ENCODE measurements at regions not wholly inside any gene's neighbourhood (a gene's known extent, or its start where the extent isn't known, plus 50 kb on each side); places are given as distances from the start of the nearest gene placed in this dataset.
A peak's percentile ranks its signal among the peaks of the same experiment; 100 is the strongest.

DNA sequence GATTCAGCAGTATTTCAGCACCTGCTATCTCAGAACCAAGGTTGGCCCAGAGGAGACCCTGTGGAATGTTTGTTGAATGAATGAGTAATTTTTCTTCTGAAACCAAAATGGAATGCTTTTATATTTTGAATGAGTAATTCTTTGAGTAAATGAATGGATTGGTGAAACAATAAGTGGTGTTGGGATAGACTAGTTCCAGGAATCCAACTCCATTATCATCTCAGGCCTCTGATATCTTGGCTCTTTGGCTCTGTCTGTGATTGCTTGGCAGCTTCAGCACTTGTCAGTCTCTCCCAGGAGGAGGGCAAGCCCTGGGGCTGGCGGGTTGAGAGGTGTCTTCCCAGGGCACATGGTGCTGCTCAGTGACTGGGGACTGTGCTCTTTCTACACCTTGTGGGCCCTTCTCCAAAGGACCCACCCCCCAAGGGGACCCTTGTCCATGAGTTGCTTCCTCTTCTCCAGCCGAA, 284.4 kb upstream of the FOXF1 start:
- H3K9me3 Mint-ChIP-seq (ENCODE audit: unreplicated experiment) = no peaks in the 10 kb centered on the region
- Histone ChIP-seq H3K79me2 (ENCODE audit: insufficient read depth, low read length) (no peaks in the 10 kb centered on the region), H3K9ac (ENCODE audit: low read length) (no peak overlapping the region), H3K27me3 (ENCODE audit: insufficient read depth, low read length) (peaks cover 5% of the 10 kb centered on the region), H3K4me2 (ENCODE audit: low read length) (no peak overlapping the region), H4K20me1 (ENCODE audit: insufficient read depth, low read length) (no peaks in the 10 kb centered on the region), H3K9me3 (ENCODE audit: insufficient read depth, low read depth, low read length) (no peaks in the 10 kb centered on the region), H3K27ac (ENCODE audit: low read depth, low read length) (no peak overlapping the region), H2AFZ (ENCODE audit: low read depth, low read length) (no peak overlapping the region), H3K36me3 (ENCODE audit: insufficient read depth, low read length) (no peaks in the 10 kb centered on the region), H3K4me3 (ENCODE audit: insufficient read depth, low read depth, low read length) (no peak overlapping the region), H3K4me1 (ENCODE audit: insufficient read depth, low read length) (peaks cover 17% of the 10 kb centered on the region)
- H3K4me1 Mint-ChIP-seq (ENCODE audit: low read depth, unreplicated experiment) = peaks cover under 1% of the 10 kb centered on the region
- peaks cover 48% of the 10 kb centered on the region for H3K27me3 Mint-ChIP-seq (ENCODE audit: low read depth, unreplicated experiment)
- H3K27ac Mint-ChIP-seq (ENCODE audit: unreplicated experiment) = no peak overlapping the region
- no peak for TF ChIP-seq EZH2 (IDR thresholded peaks at IDR 0.05; ENCODE audit: insufficient read depth, low read length)
- TF ChIP-seq, protein P1, sequence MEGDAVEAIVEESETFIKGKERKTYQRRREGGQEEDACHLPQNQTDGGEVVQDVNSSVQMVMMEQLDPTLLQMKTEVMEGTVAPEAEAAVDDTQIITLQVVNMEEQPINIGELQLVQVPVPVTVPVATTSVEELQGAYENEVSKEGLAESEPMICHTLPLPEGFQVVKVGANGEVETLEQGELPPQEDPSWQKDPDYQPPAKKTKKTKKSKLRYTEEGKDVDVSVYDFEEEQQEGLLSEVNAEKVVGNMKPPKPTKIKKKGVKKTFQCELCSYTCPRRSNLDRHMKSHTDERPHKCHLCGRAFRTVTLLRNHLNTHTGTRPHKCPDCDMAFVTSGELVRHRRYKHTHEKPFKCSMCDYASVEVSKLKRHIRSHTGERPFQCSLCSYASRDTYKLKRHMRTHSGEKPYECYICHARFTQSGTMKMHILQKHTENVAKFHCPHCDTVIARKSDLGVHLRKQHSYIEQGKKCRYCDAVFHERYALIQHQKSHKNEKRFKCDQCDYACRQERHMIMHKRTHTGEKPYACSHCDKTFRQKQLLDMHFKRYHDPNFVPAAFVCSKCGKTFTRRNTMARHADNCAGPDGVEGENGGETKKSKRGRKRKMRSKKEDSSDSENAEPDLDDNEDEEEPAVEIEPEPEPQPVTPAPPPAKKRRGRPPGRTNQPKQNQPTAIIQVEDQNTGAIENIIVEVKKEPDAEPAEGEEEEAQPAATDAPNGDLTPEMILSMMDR (IDR thresholded peaks at IDR 0.05; ENCODE audit: insufficient read depth, low read depth, low read length) = no peak
- H3K4me3 Mint-ChIP-seq (ENCODE audit: unreplicated experiment) = no peak overlapping the region
- DNase-seq (ENCODE audit: low read depth) (peak; percentile 41), FAIRE-seq (no peak)
- H3K36me3 Mint-ChIP-seq (ENCODE audit: low read depth, unreplicated experiment) = no peaks in the 10 kb centered on the region

DNA sequence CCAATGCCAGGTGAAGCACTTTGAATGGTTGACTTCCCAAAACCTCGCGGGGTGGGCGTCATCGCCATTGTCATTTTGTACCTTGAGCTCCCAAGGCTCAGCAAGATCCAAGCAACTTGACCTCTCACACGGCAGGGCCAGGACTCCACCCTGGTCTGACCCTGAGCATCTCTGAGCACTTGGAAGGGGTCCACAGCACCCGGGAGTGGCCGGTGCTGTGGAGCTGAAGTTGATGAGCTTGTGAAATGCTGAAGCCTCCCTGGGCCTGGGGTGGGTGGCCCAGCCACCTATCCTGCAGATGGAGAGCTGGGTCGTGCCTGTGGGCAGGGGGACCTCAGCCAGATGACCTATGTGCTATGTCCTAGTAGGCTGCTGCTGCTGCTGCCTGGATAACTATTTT, 283.3 kb upstream of the FOXF1 start:
- Histone ChIP-seq H3K27ac (ENCODE audit: low read depth, low read length) (no peak overlapping the region), H3K36me3 (ENCODE audit: insufficient read depth, low read length) (no peaks in the 10 kb centered on the region), H3K9ac (ENCODE audit: low read length) (no peak overlapping the region), H4K20me1 (ENCODE audit: insufficient read depth, low read length) (no peaks in the 10 kb centered on the region), H3K79me2 (ENCODE audit: insufficient read depth, low read length) (no peaks in the 10 kb centered on the region), H3K4me1 (ENCODE audit: insufficient read depth, low read length) (peaks cover 13% of the 10 kb centered on the region), H2AFZ (ENCODE audit: low read depth, low read length) (no peak overlapping the region), H3K9me3 (ENCODE audit: insufficient read depth, low read depth, low read length) (no peaks in the 10 kb centered on the region), H3K4me2 (ENCODE audit: low read length) (no peak overlapping the region), H3K4me3 (ENCODE audit: insufficient read depth, low read depth, low read length) (no peak overlapping the region), H3K27me3 (ENCODE audit: insufficient read depth, low read length) (peaks cover 4% of the 10 kb centered on the region)
- no peaks in the 10 kb centered on the region for H3K36me3 Mint-ChIP-seq (ENCODE audit: low read depth, unreplicated experiment)
- FAIRE-seq = no peak
- no peaks in the 10 kb centered on the region for H3K4me1 Mint-ChIP-seq (ENCODE audit: low read depth, unreplicated experiment)
- TF ChIP-seq, protein P1 (IDR thresholded peaks at IDR 0.05; ENCODE audit: insufficient read depth, low read depth, low read length) = no peak
- TF ChIP-seq EZH2 (IDR thresholded peaks at IDR 0.05; ENCODE audit: insufficient read depth, low read length) = no peak
- no peaks in the 10 kb centered on the region for H3K9me3 Mint-ChIP-seq (ENCODE audit: unreplicated experiment)
- peaks cover 44% of the 10 kb centered on the region for H3K27me3 Mint-ChIP-seq (ENCODE audit: low read depth, unreplicated experiment)
- no peak for DNase-seq (ENCODE audit: low read depth)
- H3K27ac Mint-ChIP-seq (ENCODE audit: unreplicated experiment) = no peak overlapping the region
- no peak overlapping the region for H3K4me3 Mint-ChIP-seq (ENCODE audit: unreplicated experiment)

DNA sequence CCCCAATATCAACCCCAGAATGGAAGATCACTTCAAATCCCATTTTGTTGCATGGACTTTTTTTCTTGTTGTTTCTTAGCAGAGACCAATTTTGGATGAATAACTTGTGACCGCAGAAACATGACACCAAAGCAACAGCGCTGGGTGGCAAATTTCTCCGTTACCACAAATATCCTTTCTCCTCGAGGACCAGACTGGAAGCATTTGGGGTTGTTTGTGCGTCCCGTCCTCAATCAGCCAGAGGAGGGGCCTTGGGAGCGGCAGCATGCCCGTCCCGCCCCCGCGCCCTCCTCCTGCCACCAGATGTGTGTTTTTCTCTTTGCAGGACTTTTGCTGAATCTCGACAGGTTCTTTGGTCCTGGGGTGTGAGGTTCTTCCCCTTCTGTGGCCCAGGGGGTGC, 282.5 kb upstream of the FOXF1 start:
- Histone ChIP-seq H4K20me1 (ENCODE audit: insufficient read depth, low read length) (no peaks in the 10 kb centered on the region), H3K27me3 (ENCODE audit: insufficient read depth, low read length) (peaks cover 4% of the 10 kb centered on the region), H3K36me3 (ENCODE audit: insufficient read depth, low read length) (no peaks in the 10 kb centered on the region), H3K4me2 (ENCODE audit: low read length) (no peak overlapping the region), H3K9me3 (ENCODE audit: insufficient read depth, low read depth, low read length) (no peaks in the 10 kb centered on the region), H3K9ac (ENCODE audit: low read length) (no peak overlapping the region), H2AFZ (ENCODE audit: low read depth, low read length) (no peak overlapping the region), H3K79me2 (ENCODE audit: insufficient read depth, low read length) (no peaks in the 10 kb centered on the region), H3K4me3 (ENCODE audit: insufficient read depth, low read depth, low read length) (no peak overlapping the region), H3K27ac (ENCODE audit: low read depth, low read length) (no peak overlapping the region), H3K4me1 (ENCODE audit: insufficient read depth, low read length) (peaks cover 8% of the 10 kb centered on the region)
- DNase-seq (ENCODE audit: low read depth) (peak; percentile 44), FAIRE-seq (no peak)
- Mint-ChIP-seq H3K27me3 (ENCODE audit: low read depth, unreplicated experiment) (peaks cover 39% of the 10 kb centered on the region), H3K9me3 (ENCODE audit: unreplicated experiment) (peaks cover under 1% of the 10 kb centered on the region), H3K4me3 (ENCODE audit: unreplicated experiment) (no peak overlapping the region), H3K27ac (ENCODE audit: unreplicated experiment) (no peak overlapping the region), H3K36me3 (ENCODE audit: low read depth, unreplicated experiment) (no peaks in the 10 kb centered on the region), H3K4me1 (ENCODE audit: low read depth, unreplicated experiment) (no peaks in the 10 kb centered on the region)
- TF ChIP-seq, protein P1 (IDR thresholded peaks at IDR 0.05; ENCODE audit: insufficient read depth, low read depth, low read length) = no peak
- TF ChIP-seq EZH2 (IDR thresholded peaks at IDR 0.05; ENCODE audit: insufficient read depth, low read length) = no peak

Measured in astrocyte (in vitro differentiated cells and primary cell).